RWPE1 (cell line): ENCODE measurements at regions not wholly inside any gene's neighbourhood (a gene's known extent, or its start where the extent isn't known, plus 50 kb on each side); places are given as distances from the start of the nearest gene placed in this dataset.

Experiments used
- CTCF ChIA-PET: fragments of 350-600 bp; sonication (Branson Sonifier 250); formaldehyde crosslinking; extraction: SDS; loops from one replicate; lab custom pipeline; 2021; lab: Yijun Ruan, JAX
- POLR2A ChIA-PET: fragments of 400-600 bp; formaldehyde crosslinking; extraction: SDS; loops from one replicate; lab custom pipeline; 2020; ENCODE audit warnings: antibody characterized with exemption; ENCODE audit not compliant: low non-redundant PET; lab: Yijun Ruan, JAX
- DNase-seq: peaks from one replicate; pipeline ENCODE4 v3.0.0; 2012; ENCODE audit warnings: low spot score
- H3K27ac ChIP-seq: fragments of 450-650 bp; 2 replicates; pipeline ENCODE4 v1.5.1; 2017
- CTCF ChIP-seq: fragments of 450-650 bp; conservative IDR thresholded peaks from 2 replicates; pipeline ENCODE4 v1.5.1; 2017; ENCODE audit warnings: low read depth, mild to moderate bottlenecking

DNA sequence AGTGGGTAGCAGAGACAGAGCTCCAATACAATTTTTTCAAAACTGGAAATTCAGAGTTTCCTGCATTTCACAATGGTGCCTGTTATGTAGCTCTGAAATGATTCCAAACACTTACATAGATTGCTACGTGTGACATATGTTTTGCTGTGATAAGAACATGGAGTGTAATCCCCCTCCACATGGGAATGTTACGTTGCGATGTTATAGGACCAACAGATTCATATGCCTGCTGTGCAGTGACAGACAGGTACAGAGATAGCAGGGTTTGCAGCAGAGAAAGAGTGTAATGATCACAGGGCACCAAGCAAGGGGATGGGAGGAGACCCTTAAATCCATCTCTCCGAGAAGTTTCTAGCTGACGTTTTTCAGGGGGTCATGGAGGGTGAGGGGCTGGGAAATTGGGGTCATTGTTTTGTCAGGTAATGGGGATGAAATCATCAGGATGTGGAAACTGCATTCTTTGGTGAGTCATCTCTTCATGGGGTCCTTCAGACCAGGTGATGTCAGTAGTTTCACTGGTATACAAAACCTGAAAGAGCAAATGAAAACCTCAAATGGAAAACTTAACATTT, 76.6 kb upstream of the OSBPL8 start:
- peak; percentile 41 for DNase-seq
- ChIA-PET CTCF (no interaction called here), POLR2A (no interaction called here)
- no peak overlapping the region for H3K27ac ChIP-seq
- no peak for TF ChIP-seq CTCF

DNA sequence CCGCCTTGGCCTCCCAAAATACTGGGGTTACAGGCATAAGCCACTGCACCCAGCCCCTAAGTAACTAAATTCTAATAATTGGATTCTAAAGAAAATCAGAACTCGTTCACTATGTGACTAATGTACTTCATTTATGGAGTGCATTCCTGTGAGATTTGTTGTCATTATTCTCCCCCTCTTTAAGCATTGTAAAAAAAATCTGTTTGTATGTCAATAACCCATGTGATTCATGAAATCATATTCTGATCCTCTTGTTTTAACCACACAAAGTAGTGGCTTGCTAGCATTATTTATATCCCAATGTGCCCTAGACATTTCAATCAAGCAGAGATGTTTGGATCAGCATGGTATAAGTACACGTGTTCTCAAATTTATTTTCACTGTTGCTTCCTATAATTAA, 78.2 kb upstream of the OSBPL8 start:
- CTCF ChIA-PET = no interaction called here
- POLR2A ChIA-PET = no interaction called here
- DNase-seq = peak; percentile 63
- H3K27ac ChIP-seq = no peak overlapping the region
- no peak for TF ChIP-seq CTCF

DNA sequence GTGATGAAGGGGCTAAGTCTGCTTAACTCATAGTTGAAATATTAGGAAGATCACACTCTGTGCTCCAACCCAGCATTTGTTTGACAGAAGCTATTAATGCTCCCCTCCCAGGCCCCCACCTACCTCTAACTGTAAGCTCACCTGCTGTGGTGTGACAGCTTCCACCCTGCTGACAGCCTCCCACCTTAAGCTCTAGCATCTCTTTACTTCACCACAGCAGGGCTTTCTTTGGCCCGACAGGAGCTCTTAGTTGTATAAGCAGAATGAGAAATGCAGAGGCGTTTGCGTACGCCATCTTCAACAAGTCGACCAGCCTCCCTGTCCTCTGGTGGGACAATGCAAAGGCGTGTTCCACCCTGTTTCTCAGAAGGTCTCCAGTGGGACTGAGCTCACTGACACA, 80.1 kb upstream of the OSBPL8 start:
- TF ChIP-seq CTCF = no peak
- POLR2A ChIA-PET = no interaction called here
- H3K27ac ChIP-seq = no peak overlapping the region
- CTCF ChIA-PET = interaction anchor here (0.9 kb wide), 1 partner anchor 18 kb away, joined by 3 read pairs; no protein-coding TSS in a partner anchor
- DNase-seq = no peak

DNA sequence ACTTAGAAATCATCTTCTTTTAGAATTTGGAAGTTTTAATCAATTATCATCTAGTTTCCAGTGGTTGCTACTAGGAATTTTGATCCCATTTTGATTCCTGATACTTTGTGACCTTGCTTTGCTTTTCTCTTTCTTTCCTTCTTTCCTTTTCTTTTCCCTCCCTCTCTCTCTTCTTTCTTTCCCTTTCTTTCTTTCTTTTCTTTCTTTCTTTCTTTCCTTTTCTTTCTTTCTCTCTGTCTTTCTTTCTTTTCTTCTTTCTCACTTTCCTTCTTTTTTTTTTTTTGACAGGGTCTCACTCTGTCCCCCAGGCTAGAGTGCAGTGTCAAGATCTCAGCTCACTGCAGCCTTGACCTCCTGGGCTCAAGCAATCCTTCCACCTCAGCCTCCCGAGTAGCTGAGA, 81.5 kb upstream of the OSBPL8 start:
- ChIA-PET CTCF (interaction anchor here (0.6 kb wide), 1 partner anchor 1566 kb away, joined by 3 read pairs; no protein-coding TSS in a partner anchor), POLR2A (no interaction called here)
- DNase-seq = no peak
- TF ChIP-seq CTCF = no peak
- no peak overlapping the region for H3K27ac ChIP-seq

DNA sequence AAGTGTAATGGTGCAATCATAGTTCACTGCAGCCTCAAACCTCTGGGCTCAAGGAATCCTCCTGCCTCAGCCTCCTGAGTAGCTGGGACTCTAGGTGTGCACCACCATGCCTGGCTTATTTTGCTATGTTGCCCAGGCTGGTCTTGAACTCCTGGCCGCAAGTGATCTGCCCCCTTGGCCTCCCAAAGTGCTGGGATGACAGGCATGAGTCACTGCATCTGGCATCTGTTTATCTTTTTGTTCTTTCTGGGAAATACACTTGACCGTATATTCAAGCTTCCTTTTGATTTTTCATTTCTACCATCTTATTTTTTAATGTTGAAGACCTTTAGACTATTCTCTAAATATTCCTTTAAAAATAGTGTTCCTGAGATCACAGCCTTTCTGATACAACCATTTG, 82.4 kb upstream of the OSBPL8 start:
- POLR2A ChIA-PET = no interaction called here
- TF ChIP-seq CTCF = no peak
- H3K27ac ChIP-seq = no peak overlapping the region
- CTCF ChIA-PET = no interaction called here
- DNase-seq = no peak

DNA sequence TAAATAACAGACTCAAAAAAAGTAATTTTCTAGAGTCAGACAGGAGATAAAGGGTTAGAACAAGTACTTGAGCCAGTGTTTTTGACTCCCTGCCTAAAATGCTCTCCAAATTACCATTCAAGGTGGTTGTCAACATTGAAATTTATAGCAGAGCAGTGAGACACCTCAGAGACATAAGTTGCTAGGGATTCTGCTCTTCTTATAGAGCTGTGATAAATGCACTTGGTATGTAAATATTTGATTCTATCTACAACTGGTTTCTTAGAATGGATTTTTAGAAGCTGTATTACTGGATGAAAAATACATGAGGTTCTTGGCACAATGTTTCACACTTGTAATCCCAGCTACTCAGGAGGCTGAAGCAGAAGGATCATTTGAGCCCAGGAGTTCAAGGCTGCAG, 83.9 kb upstream of the OSBPL8 start:
- ChIA-PET CTCF (interaction anchor here (1.5 kb wide), 1 partner anchor 22 kb away, joined by 4 read pairs; no protein-coding TSS in a partner anchor), POLR2A (no interaction called here)
- TF ChIP-seq CTCF = no peak
- no peak overlapping the region for H3K27ac ChIP-seq
- DNase-seq = no peak
